ENCODE measurements at regions not wholly inside any gene's neighbourhood (a gene's known extent, or its start where the extent isn't known, plus 50 kb on each side); places are given as distances from the start of the nearest gene placed in this dataset.
A peak's percentile ranks its signal among the peaks of the same experiment; 100 is the strongest.

DNA sequence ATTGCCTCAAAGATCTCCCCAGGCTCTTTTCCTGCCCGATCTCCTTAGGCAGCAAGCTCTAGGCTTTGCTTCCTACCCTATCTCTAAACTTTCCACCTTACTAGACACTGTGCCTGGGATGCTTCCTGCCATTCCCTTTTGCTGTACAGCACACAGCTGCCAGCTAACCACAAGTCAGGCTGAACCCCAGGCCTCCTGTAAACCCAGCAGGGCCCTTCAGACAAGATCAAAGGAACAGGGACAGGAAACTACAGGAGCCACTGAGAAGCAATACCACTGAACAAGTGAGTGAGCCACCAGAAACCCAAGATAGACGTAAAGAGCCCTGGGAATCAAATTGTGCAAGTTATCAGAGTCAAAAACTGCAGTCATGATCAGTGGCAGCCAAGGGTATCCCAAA lies 180.7 kb downstream of the SUCLG1 start:
- Histone ChIP-seq H3K9me3 (replicated peaks in 1 of 11) (no peaks in the 10 kb centered on the region), H3K27me3 (no peaks in the 10 kb centered on the region), H3K4me2 (peak overlapping the region in 8 of 11 experiments; percentile 16 to 55 (median 50); a peak in 15 of 22 replicates), H3K4me1 (peaks cover 0 to 13% (median 9%) of the 10 kb centered on the region in 10 experiments; a peak in 14 of 20 replicates), H3K4me3 (no peak overlapping the region), H3K27ac (no peak overlapping the region), H3K36me3 (no peaks in the 10 kb centered on the region), H3K9ac (0 out of 22 replicates have a peak overlapping the region, but pooled peaks of 1 of the 11 experiments have one; percentile 20), H4K20me1 (no peaks in the 10 kb centered on the region)
- TF ChIP-seq Cebpa-rat (IDR thresholded peaks at IDR 0.05), result no peak

GRCh38 chr2:84276590-84277255 lies 182.4 kb downstream of the SUCLG1 start:
- Histone ChIP-seq H3K36me3 (no peaks in the 10 kb centered on the region), H3K27ac (no peak overlapping the region), H4K20me1 (no peaks in the 10 kb centered on the region), H3K4me2 (no peak overlapping the region), H3K27me3 (no peaks in the 10 kb centered on the region), H3K4me1 (peaks cover 0 to 13% (median 9%) of the 10 kb centered on the region in 10 experiments; a peak in 14 of 20 replicates), H3K4me3 (no peak overlapping the region), H3K9me3 (replicated peaks in 1 of 11) (no peaks in the 10 kb centered on the region), H3K9ac (no peak overlapping the region)
- TF ChIP-seq Cebpa-rat (IDR thresholded peaks at IDR 0.05), result no peak

DNA sequence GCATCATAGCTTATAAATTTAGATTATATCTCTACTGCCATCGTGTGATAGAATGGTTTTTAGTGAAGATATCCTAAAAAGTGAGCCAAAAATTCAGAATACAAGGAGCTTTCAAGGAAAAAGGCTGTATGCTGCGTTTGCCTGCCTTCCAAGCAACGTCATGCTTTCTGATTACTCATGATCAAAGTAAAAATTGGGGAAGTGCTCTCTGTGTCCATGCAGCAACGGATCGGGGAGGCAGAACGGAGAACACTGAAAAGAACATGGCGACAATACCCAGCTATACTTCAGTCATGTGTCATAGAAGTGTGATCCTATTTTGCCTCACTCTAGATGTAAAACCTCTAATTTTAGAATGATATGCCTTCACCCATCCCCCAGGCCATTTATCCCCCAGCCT lies 185.7 kb downstream of the SUCLG1 start:
- Histone ChIP-seq H4K20me1 (no peaks in the 10 kb centered on the region), H3K27ac (no peak overlapping the region), H3K36me3 (no peaks in the 10 kb centered on the region), H3K9ac (no peak overlapping the region), H3K9me3 (replicated peaks in 1 of 11) (no peaks in the 10 kb centered on the region), H3K4me3 (no peak overlapping the region), H3K4me2 (peak overlapping the region in 3 of 11 experiments; percentile 2 to 11 (median 9); a peak in 3 of 22 replicates), H3K4me1 (peaks cover 0 to 7% (median 4%) of the 10 kb centered on the region in 10 experiments; a peak in 14 of 20 replicates), H3K27me3 (no peaks in the 10 kb centered on the region)
- TF ChIP-seq Cebpa-rat (IDR thresholded peaks at IDR 0.05), result no peak

GRCh38 chr2:84271977-84272376 lies 187.1 kb downstream of the SUCLG1 start:
- Histone ChIP-seq H3K4me2 (no peak overlapping the region), H3K27ac (no peak overlapping the region), H3K36me3 (no peaks in the 10 kb centered on the region), H3K9ac (no peak overlapping the region), H3K9me3 (replicated peaks in 1 of 11) (0 out of 22 replicates have a peak, but pooled peaks cover 0 to 5% (median 0%) of the 10 kb centered on the region in 11 experiments), H4K20me1 (no peaks in the 10 kb centered on the region), H3K4me3 (no peak overlapping the region), H3K4me1 (peaks cover 0 to 3% (median 0%) of the 10 kb centered on the region in 10 experiments; a peak in 1 of 20 replicates), H3K27me3 (no peaks in the 10 kb centered on the region)
- no peak for TF ChIP-seq Cebpa-rat (IDR thresholded peaks at IDR 0.05)

- Histone ChIP-seq H3K36me3 (no peaks in the 10 kb centered on the region), H3K27ac (no peak overlapping the region)
Observed at GRCh38 chr2:84257831-84258230, 201.2 kb downstream of the SUCLG1 start.

GRCh38 chr2:84251651-84252302 lies 207.3 kb downstream of the SUCLG1 start:
- Histone ChIP-seq H4K20me1 (no peaks in the 10 kb centered on the region), H3K4me1 (no peaks in the 10 kb centered on the region), H3K9ac (no peak overlapping the region), H3K4me3 (no peak overlapping the region), H3K27me3 (no peaks in the 10 kb centered on the region), H3K9me3 (replicated peaks in 1 of 11) (no peaks in the 10 kb centered on the region), H3K36me3 (no peaks in the 10 kb centered on the region), H3K27ac (no peak overlapping the region), H3K4me2 (no peak overlapping the region)
- no peak for TF ChIP-seq Cebpa-rat (IDR thresholded peaks at IDR 0.05)

More at GRCh38 chr2:84257831-84258230, 201.2 kb downstream of the SUCLG1 start:
- no peaks in the 10 kb centered on the region for H3K4me1 ChIP-seq
- TF ChIP-seq Cebpa-rat (IDR thresholded peaks at IDR 0.05), result no peak
- H3K27me3 ChIP-seq, result no peaks in the 10 kb centered on the region
- H3K4me2 ChIP-seq, result no peak overlapping the region
- H3K4me3 ChIP-seq, result no peak overlapping the region
- no peak overlapping the region for H3K9ac ChIP-seq
- H4K20me1 ChIP-seq, result no peaks in the 10 kb centered on the region
- H3K9me3 ChIP-seq (replicated peaks in 1 of 11), result peaks cover 9 to 20% (median 13%) of the 10 kb centered on the region in 11 experiments

- H3K4me3 ChIP-seq, result no peak overlapping the region
- H3K9me3 ChIP-seq (replicated peaks in 1 of 11), result no peaks in the 10 kb centered on the region
- peaks cover 0 to 10% (median 3%) of the 10 kb centered on the region in 10 experiments; a peak in 10 of 20 replicates for H3K4me1 ChIP-seq
- H3K27me3 ChIP-seq, result no peaks in the 10 kb centered on the region
- no peak overlapping the region for H3K4me2 ChIP-seq
- no peak overlapping the region for H3K9ac ChIP-seq
- no peaks in the 10 kb centered on the region for H4K20me1 ChIP-seq
- TF ChIP-seq Cebpa-rat (IDR thresholded peaks at IDR 0.05), result no peak
- H3K36me3 ChIP-seq, result no peaks in the 10 kb centered on the region
- H3K27ac ChIP-seq, result no peak overlapping the region
Observed at GRCh38 chr2:84249140-84249539, 209.9 kb downstream of the SUCLG1 start.

DNA sequence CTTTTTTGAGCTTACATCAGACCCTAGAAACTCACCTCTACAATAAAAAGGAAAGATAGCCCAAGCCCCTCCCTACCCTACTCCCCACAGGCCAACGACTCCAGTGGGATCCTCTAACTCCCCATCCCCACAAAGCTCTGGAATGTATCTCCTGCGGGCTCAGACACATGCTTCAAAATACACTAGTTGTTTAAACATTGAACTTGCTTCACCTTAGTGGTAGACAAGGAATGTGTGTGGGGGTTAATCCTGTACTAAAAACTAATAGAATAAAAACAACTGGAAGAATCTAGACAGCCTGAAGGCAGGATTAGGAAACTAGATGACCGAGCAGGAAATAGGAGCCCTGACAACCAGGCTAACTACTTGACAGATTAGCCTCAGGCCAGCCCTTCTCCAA lies 211.5 kb downstream of the SUCLG1 start:
- peaks cover 6 to 21% (median 13%) of the 10 kb centered on the region in 10 experiments for H3K4me1 ChIP-seq
- no peak for TF ChIP-seq Cebpa-rat (IDR thresholded peaks at IDR 0.05)
- H3K4me2 ChIP-seq, result no peak overlapping the region

DNA sequence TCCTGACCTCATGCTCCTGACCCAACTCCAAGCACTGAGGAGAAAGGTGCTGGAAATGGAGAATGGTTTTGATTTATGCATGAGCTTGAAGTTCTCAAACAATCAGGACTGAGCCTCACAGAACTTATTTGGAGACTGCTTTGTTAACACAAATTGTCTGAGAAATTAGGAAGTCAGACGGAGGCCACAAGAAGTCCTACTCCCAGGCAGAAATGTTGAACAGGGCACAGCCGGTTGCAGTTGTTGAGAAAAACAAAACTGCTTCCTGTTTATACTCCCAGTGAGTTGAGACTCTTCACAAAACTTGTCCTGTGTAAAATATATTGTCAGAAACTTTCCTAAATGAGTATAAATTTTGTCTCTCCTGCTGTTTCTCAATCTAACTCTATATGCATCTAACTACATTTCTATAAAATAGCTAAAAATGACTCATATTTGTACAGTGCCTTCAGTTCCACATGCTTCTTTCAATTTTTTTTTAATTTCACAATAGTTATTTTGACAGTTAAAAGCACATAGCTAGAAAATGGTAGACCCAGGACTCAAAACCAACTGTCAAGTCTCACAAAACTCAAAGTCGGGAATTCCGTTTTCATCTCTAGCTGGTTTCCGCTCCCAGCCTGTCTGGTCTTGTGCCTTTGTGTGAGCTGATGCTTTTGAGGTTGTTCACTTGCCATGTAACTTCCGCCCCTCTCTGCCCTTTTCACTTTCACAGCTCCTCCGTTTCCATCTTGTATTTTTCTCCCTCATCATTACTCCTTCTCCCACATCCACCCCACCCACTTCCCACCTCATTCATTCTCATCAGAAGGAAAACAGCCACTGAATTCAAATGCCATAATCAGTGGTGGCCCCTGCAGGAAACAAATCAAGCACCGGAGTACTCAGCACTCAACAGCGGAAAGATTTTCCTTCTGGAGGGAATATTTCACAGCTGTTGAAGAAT lies 215.0 kb downstream of the SUCLG1 start:
- Histone ChIP-seq H3K36me3 (no peaks in the 10 kb centered on the region), H3K9me3 (replicated peaks in 1 of 11) (no peaks in the 10 kb centered on the region; a peak in 3 of 22 replicates)
- TF ChIP-seq Cebpa-rat (IDR thresholded peaks at IDR 0.05), result no peak

More for the DNA sequence above, 211.5 kb downstream of the SUCLG1 start:
- Histone ChIP-seq H3K27me3 (no peaks in the 10 kb centered on the region), H4K20me1 (no peaks in the 10 kb centered on the region), H3K27ac (no peak overlapping the region), H3K9ac (no peak overlapping the region), H3K36me3 (no peaks in the 10 kb centered on the region), H3K9me3 (replicated peaks in 1 of 11) (no peaks in the 10 kb centered on the region), H3K4me3 (no peak overlapping the region)

More for the DNA sequence above, 215.0 kb downstream of the SUCLG1 start:
- peak overlapping the region; percentile 43 to 85 (median 59) for H3K4me2 ChIP-seq
- no peak overlapping the region for H3K4me3 ChIP-seq
- peak overlapping the region in 5 of 11 experiments; percentile 8 to 56 (median 37); a peak in 9 of 22 replicates for H3K27ac ChIP-seq
- H3K4me1 ChIP-seq, result peaks cover 6 to 21% (median 13%) of the 10 kb centered on the region in 10 experiments
- H4K20me1 ChIP-seq, result no peaks in the 10 kb centered on the region
- no peaks in the 10 kb centered on the region for H3K27me3 ChIP-seq
- H3K9ac ChIP-seq, result peak overlapping the region in 1 of 11 experiments; percentile 6; a peak in 1 of 22 replicates
